ENCODE measurements at regions not wholly inside any gene's neighbourhood (a gene's known extent, or its start where the extent isn't known, plus 50 kb on each side); places are given as distances from the start of the nearest gene placed in this dataset.

GRCh38 chr10:24006741-24007140 lies 202.2 kb upstream of the KIAA1217 start:
- no peak for TF ChIP-seq POLR2A (IDR thresholded peaks at IDR 0.05)
- no peak for TF ChIP-seq CTCF (IDR thresholded peaks at IDR 0.05)
- no peak for TF ChIP-seq EP300 (IDR thresholded peaks at IDR 0.05)
- TF ChIP-seq POLR2AphosphoS5 (IDR thresholded peaks at IDR 0.05): no peak
